GM10248 (cell line): ENCODE measurements at regions not wholly inside any gene's neighbourhood (a gene's known extent, or its start where the extent isn't known, plus 50 kb on each side); places are given as distances from the start of the nearest gene placed in this dataset.

Source experiments
- CTCF ChIA-PET: fragments of 300-600 bp; sonication (Branson Sonifier 250); formaldehyde crosslinking; extraction: SDS; loops from one replicate; lab custom pipeline; 2021; ENCODE audit warnings: antibody characterized with exemption; lab: Yijun Ruan, JAX
- POLR2A ChIA-PET: fragments of 350-650 bp; sonication (Branson Sonifier 250); formaldehyde crosslinking; extraction: SDS; loops from one replicate; lab custom pipeline; 2020; ENCODE audit warnings: antibody characterized with exemption; lab: Yijun Ruan, JAX
- DNase-seq: peaks from one replicate; pipeline ENCODE4 v3.0.0; 2012; ENCODE audit errors: extremely low spot score
- CTCF ChIP-seq: IDR thresholded peaks from 2 replicates; pipeline ENCODE4 v1.5.1; 2012; ENCODE audit warnings: mild to moderate bottlenecking, low read depth; ENCODE audit errors: extremely low read depth, missing control alignments, control extremely low read depth

GRCh38 chr2:130264501-130264900 lies 66.3 kb upstream of the TUBA3E start:
- POLR2A ChIA-PET = no interaction called here
- no peak for DNase-seq
- TF ChIP-seq CTCF = no peak
- CTCF ChIA-PET = no interaction called here

GRCh38 chr2:130264046-130264445 lies 65.8 kb upstream of the TUBA3E start:
- no peak for DNase-seq
- no peak for TF ChIP-seq CTCF
- POLR2A ChIA-PET = no interaction called here
- CTCF ChIA-PET = no interaction called here

GRCh38 chr2:130263606-130264005 lies 65.4 kb upstream of the TUBA3E start:
- CTCF ChIA-PET = no interaction called here
- POLR2A ChIA-PET = no interaction called here
- no peak for TF ChIP-seq CTCF
- DNase-seq = no peak

- no peak for DNase-seq
- no peak for TF ChIP-seq CTCF
- POLR2A ChIA-PET = interaction anchor here (0.6 kb wide), 1 partner anchor 115 kb away, joined by 9 read pairs; no protein-coding TSS in a partner anchor
- CTCF ChIA-PET = no interaction called here
These were observed 63.9 kb upstream of the TUBA3E start for GRCh38 chr2:130261970-130262760.

GRCh38 chr2:130261099-130261498 lies 62.9 kb upstream of the TUBA3E start:
- POLR2A ChIA-PET = no interaction called here
- no peak for DNase-seq
- no peak for TF ChIP-seq CTCF
- CTCF ChIA-PET = no interaction called here

- POLR2A ChIA-PET = no interaction called here
These were observed 61.4 kb upstream of the TUBA3E start for GRCh38 chr2:130259594-130259993.

More at GRCh38 chr2:130259594-130259993, 61.4 kb upstream of the TUBA3E start:
- no peak for DNase-seq
- no peak for TF ChIP-seq CTCF
- CTCF ChIA-PET = no interaction called here
